ENCODE measurements at regions not wholly inside any gene's neighbourhood (a gene's known extent, or its start where the extent isn't known, plus 50 kb on each side); places are given as distances from the start of the nearest gene placed in this dataset.

- no peak overlapping the region for H3K4me3 ChIP-seq (ENCODE audit: low read length)
- DNase-seq (ENCODE audit: low read depth) = no peak
- no peak for TF ChIP-seq CTCF (conservative IDR thresholded peaks at IDR 0.05; ENCODE audit: low read depth, low read length)
Observed at GRCh38 chr16:82260212-82260795, 90.3 kb upstream of the MPHOSPH6 start.

GRCh38 chr16:82259731-82260130 lies 89.7 kb upstream of the MPHOSPH6 start:
- no peak overlapping the region for H3K4me3 ChIP-seq (ENCODE audit: low read length)
- no peak for DNase-seq (ENCODE audit: low read depth)
- TF ChIP-seq CTCF (conservative IDR thresholded peaks at IDR 0.05; ENCODE audit: low read depth, low read length) = no peak

GRCh38 chr16:82257990-82258389 lies 88.0 kb upstream of the MPHOSPH6 start:
- no peak for TF ChIP-seq CTCF (conservative IDR thresholded peaks at IDR 0.05; ENCODE audit: low read depth, low read length)
- DNase-seq (ENCODE audit: low read depth) = no peak
- no peak overlapping the region for H3K4me3 ChIP-seq (ENCODE audit: low read length)

GRCh38 chr16:82252582-82252981 lies 82.6 kb upstream of the MPHOSPH6 start:
- DNase-seq (ENCODE audit: low read depth) = no peak
- H3K4me3 ChIP-seq (ENCODE audit: low read length) = no peak overlapping the region
- TF ChIP-seq CTCF (conservative IDR thresholded peaks at IDR 0.05; ENCODE audit: low read depth, low read length) = no peak

GRCh38 chr16:82248677-82249076 lies 78.7 kb upstream of the MPHOSPH6 start:
- TF ChIP-seq CTCF (conservative IDR thresholded peaks at IDR 0.05; ENCODE audit: low read depth, low read length) = no peak
- no peak overlapping the region for H3K4me3 ChIP-seq (ENCODE audit: low read length)
- no peak for DNase-seq (ENCODE audit: low read depth)

- no peak overlapping the region for H3K4me3 ChIP-seq (ENCODE audit: low read length)
- no peak for TF ChIP-seq CTCF (conservative IDR thresholded peaks at IDR 0.05; ENCODE audit: low read depth, low read length)
- DNase-seq (ENCODE audit: low read depth) = no peak
Observed at GRCh38 chr16:82248012-82248656, 78.1 kb upstream of the MPHOSPH6 start.

GRCh38 chr16:82242201-82242600 lies 72.2 kb upstream of the MPHOSPH6 start:
- no peak for TF ChIP-seq CTCF (conservative IDR thresholded peaks at IDR 0.05; ENCODE audit: low read depth, low read length)
- DNase-seq (ENCODE audit: low read depth) = no peak
- no peak overlapping the region for H3K4me3 ChIP-seq (ENCODE audit: low read length)

Data from retinal pigment epithelial cell (primary cell).